GM19452 (cell line): ENCODE measurements at regions not wholly inside any gene's neighbourhood (a gene's known extent, or its start where the extent isn't known, plus 50 kb on each side); places are given as distances from the start of the nearest gene placed in this dataset.
A peak's percentile ranks its signal among the peaks of the same experiment; 100 is the strongest.

Experiments used
- ATAC-seq: cut with Tn5 transposase; IDR thresholded peaks from one replicate; pipeline ENCODE4 v1.9.1; 2021; ENCODE audit not compliant: unreplicated experiment

GRCh38 chr2:196248467-196249094, 77.2 kb upstream of the STK17B start:
- no peak for ATAC-seq

- ATAC-seq, result no peak
These were observed 77.8 kb upstream of the STK17B start for GRCh38 chr2:196249171-196249570.

GRCh38 chr2:196249860-196250259, 78.5 kb upstream of the STK17B start:
- peak; percentile 65 for ATAC-seq

- ATAC-seq, result no peak
These were observed 79.8 kb upstream of the STK17B start for GRCh38 chr2:196251132-196251531.

- no peak for ATAC-seq
These were observed 81.2 kb upstream of the STK17B start for GRCh38 chr2:196252408-196253115.

GRCh38 chr2:196253116-196253480, 81.7 kb upstream of the STK17B start:
- ATAC-seq, result no peak

- no peak for ATAC-seq
These were observed 85.2 kb upstream of the STK17B start for GRCh38 chr2:196256585-196256984.

- ATAC-seq, result no peak
These were observed 85.7 kb upstream of the STK17B start for GRCh38 chr2:196257086-196257485.

GRCh38 chr2:196258407-196258806, 87.0 kb upstream of the STK17B start:
- no peak for ATAC-seq

GRCh38 chr2:196259507-196260481, 88.4 kb upstream of the STK17B start:
- no peak for ATAC-seq

GRCh38 chr2:196260546-196260945, 89.2 kb upstream of the STK17B start:
- ATAC-seq, result no peak

- ATAC-seq, result no peak
These were observed 91.2 kb upstream of the STK17B start for GRCh38 chr2:196262606-196263005.

GRCh38 chr2:196263181-196263747, 91.9 kb upstream of the STK17B start:
- ATAC-seq, result peak; percentile 94

GRCh38 chr2:196266351-196266750, 95.0 kb upstream of the STK17B start:
- ATAC-seq, result no peak

- ATAC-seq, result no peak
These were observed 95.5 kb upstream of the STK17B start for GRCh38 chr2:196266855-196267254.

- ATAC-seq, result no peak
These were observed 96.6 kb upstream of the STK17B start for GRCh38 chr2:196268025-196268424.

GRCh38 chr2:196268538-196269338, 97.4 kb upstream of the STK17B start:
- ATAC-seq, result peak; percentile 61

GRCh38 chr2:196271795-196272194, 100.4 kb upstream of the STK17B start:
- ATAC-seq, result no peak

- ATAC-seq, result peak; percentile 41
These were observed 103.0 kb upstream of the STK17B start for GRCh38 chr2:196274387-196274809.

- ATAC-seq, result no peak
These were observed 104.4 kb upstream of the STK17B start for GRCh38 chr2:196275646-196276352.
